ENCODE measurements at regions not wholly inside any gene's neighbourhood (a gene's known extent, or its start where the extent isn't known, plus 50 kb on each side); places are given as distances from the start of the nearest gene placed in this dataset.
"Not testable (repeated sequence)": the region's sequence is repeated elsewhere in the genome, so short reads cannot be mapped to it uniquely, and the experiment has no call there.

- DNase-seq (ENCODE audit: low read depth), result no peak
Measured at GRCh38 chr3:87719060-87719459, 339.7 kb downstream of the CGGBP1 start.

- no peak for DNase-seq (ENCODE audit: low read depth)
Measured at GRCh38 chr3:87710511-87710910, 348.3 kb downstream of the CGGBP1 start.

DNA sequence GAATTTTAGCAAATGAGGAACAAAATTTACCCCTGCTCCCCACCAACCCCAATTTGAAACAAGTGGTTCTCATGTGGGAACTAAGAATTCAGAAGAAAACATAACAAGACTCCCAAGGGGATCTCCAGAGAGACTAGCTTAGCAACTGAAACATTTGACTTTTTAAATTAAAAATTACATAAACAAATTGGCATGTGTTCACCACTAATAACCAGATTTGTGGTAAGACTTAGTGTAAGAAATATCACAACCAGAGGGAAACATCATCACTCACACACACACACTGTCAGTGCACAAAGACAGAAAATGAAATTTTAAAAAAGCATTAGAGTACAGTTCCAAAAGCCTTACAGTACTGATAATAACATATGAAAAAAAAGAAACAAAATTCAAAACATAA lies 348.8 kb downstream of the CGGBP1 start:
- no peak for DNase-seq (ENCODE audit: low read depth)

DNA sequence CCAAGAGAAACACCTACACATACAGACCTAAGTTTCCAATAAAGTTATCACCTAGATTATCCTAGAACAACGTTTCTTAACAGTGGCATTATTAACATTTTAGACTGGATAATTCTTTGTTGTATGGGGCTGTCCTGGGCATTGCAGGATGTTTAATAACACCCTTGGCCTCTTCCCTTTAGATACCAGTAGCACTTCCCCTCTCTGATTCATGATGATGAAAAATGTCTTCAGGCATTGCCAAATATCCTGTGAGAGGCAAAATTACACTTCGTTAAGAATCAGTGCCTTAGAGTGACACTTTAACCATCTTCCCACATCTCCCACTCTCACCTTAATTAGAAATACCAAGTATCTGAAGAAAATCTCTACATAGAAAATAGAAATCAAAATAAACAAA lies 352.6 kb downstream of the CGGBP1 start:
- DNase-seq (ENCODE audit: low read depth), result no peak

DNA sequence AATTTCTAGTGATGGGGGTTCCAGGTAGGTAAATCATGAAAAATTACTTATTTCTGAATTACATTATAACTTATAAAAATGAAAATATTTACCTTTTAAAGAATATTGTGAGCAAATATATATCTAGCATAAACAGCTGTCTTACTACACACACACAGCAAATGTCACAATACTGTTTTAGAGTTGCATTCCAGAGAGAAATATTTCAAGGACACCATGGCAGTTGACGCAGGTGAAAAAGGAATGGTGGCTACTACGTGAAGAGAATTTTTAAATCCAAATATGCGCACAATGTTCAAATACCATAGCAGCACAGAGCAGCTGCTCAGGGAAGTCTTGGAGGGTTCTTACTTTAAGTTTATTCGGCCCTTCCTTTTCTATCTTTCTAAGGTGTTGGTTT lies 356.2 kb downstream of the CGGBP1 start:
- no peak for DNase-seq (ENCODE audit: low read depth)

DNA sequence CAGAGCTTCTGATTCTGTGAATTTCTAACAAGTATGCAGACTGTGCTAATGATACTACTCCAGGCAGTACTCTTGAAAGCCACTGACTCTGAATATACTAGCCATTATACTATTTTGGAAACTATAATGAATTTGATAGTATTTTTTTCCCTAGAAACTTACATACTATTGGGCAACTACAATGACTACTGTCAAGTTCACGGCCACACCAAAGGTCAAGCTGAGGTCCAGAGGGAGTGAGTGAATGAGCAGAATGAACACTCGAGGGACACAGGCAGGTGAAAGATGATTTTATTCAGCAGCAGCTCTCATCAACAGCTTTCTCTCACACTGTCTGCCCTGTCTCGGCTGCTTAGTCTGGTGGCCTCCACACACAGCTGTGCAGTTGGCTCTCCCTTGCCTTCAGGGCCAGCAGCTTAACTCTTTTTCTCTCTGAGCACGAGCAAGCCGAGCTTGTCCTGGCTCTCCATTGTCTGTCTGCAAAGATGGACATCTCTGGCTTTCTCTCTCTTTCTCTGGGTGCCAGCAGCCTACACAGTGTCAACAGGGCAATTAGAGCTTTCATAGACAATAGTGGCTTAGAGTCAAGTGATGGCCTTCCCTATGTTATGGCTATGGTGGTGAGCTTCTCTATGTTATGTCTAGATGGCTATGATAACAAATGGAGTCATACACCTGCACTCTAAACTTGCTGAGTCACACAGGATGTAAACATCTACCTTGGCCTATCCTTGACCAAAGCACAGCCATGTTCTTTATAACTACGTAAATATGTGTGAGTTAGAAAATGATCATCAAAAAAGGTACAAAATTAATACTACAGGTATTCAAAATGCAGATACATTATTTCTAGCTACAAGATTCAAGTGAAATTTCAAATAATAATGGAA lies 362.4 kb downstream of the CGGBP1 start:
- DNase-seq (ENCODE audit: low read depth), result no peak

DNA sequence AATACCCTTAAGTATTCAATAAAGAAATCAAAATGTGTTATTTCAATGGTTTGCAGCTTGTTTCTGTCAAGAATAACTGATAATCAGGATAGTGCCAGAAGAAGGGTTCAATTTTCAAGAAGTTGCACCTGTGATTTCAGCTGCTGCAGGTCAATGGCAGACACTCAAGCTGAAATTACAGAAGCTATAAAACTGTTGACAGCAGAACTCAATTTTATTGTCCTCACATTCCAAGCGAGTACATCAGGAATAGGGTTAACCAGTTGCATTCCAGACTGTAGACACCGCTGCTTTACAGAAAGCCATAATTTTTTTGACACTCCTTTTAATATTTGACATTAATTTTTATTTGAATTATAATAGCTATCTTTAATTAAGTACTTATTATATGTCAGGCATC lies 364.1 kb downstream of the CGGBP1 start:
- no peak for DNase-seq (ENCODE audit: low read depth)

DNA sequence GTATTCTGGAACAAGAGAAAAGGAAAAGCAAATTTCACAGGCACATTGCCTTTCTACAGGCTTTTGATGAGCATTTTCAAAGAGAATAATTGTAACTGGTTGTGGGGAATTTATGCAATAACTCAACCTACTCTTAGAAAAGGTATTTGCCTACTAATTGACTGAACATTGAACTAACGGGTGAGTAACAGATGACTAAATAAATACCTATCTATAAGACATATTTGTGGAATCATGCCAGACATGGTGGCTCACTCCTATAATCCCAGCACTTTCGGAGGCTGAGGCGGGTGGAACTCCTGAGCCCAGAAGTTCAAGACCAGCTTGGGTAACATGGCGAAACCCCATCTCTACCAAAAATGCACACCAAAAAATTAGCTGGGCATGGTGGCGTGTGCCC lies 367.7 kb downstream of the CGGBP1 start:
- no peak for DNase-seq (ENCODE audit: low read depth)

- DNase-seq (ENCODE audit: low read depth), result not testable (repeated sequence)
Measured at GRCh38 chr3:87678984-87679660, 379.7 kb downstream of the CGGBP1 start.

- DNase-seq (ENCODE audit: low read depth), result no peak
Measured at GRCh38 chr3:87674397-87675161, 384.2 kb downstream of the CGGBP1 start.

DNA sequence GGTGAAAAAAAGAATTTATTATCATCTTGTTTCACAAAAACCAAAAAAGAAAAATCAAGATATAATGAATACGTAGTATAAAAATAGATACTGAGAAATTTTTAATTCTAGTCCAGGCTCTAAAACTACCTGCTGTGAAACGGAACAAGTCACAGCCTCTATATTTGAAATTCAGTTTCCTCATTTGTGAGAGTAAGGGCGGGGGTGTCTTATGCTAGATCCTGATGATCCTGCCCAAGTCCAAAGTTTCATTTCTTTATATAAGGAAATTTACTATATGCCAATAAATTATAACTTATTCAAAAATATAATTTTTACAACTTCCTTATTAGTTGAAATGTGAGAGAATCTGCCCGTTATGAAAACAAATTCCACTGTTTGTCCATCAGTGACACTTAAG lies 385.7 kb downstream of the CGGBP1 start:
- no peak for DNase-seq (ENCODE audit: low read depth)

- DNase-seq (ENCODE audit: low read depth), result no peak
Measured at GRCh38 chr3:87654184-87654583, 377.8 kb upstream of the POU1F1 start.

DNA sequence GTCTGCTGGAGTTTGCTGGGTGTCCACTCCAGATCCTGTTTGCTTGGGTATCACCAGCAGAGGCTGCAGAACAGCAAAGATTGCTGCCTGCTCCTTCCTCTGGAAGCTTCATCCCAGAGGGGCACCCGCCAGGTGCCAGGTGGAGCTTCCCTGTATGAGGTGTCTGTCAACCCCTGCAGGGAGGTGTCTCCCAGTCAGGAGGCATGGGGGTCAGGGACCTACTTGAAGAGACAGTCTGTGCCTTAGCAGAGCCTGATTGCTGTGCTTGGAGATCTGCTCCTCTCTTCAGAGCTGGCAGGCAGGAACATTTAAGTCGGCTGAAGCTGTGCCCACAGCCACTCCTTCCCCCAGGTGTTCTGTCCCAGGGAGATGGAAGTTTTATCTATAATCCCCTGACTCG lies 376.8 kb upstream of the POU1F1 start:
- not testable (repeated sequence) for DNase-seq (ENCODE audit: low read depth)

DNA sequence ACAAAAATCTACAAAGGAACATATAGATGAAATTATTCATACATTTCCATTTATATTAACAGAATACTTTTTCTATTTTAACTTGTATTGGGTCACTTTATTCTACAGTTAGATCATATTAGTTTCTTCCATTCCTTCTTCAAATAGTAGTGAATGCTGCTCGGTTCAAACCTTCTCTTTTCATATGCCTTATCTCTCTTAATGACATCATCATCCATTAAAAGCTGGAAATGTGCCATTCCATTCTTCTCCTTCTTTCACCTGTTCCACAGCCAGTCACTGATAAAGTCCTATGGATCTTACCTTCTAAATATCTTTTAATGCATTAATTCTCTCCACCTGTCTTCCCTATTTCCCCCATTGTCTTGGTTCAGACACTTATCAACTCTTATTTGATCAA lies 358.0 kb upstream of the POU1F1 start:
- no peak for DNase-seq (ENCODE audit: low read depth)

- DNase-seq (ENCODE audit: low read depth), result no peak
Measured at GRCh38 chr3:87627316-87627715, 350.9 kb upstream of the POU1F1 start.

- no peak for DNase-seq (ENCODE audit: low read depth)
Measured at GRCh38 chr3:87626546-87626945, 350.2 kb upstream of the POU1F1 start.

GRCh38 chr3:87625876-87626275 lies 349.5 kb upstream of the POU1F1 start:
- no peak for DNase-seq (ENCODE audit: low read depth)

GRCh38 chr3:87624860-87625259 lies 348.5 kb upstream of the POU1F1 start:
- no peak for DNase-seq (ENCODE audit: low read depth)

- no peak for DNase-seq (ENCODE audit: low read depth)
Measured at GRCh38 chr3:87621667-87622066, 345.3 kb upstream of the POU1F1 start.

DNA sequence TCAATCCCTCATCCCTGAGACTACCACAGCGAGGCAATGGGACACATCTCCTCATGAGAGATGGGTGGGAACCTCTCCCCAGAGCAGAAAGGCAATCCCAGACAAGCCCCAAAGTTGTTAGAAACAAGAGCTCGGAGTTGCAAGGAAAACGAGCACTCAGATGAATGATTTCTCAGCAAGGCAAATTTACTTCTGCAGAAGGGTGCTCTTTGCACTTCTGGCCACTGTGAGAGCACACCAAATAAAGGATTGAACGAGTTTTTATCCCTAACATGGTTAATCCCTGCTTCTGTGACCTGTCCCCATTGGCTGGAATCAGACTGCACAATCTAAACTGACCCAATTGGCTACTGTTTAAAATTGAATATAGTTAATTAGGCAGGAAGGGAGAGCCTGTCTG lies 339.1 kb upstream of the POU1F1 start:
- no peak for DNase-seq (ENCODE audit: low read depth)

GRCh38 chr3:87614998-87615397 lies 338.6 kb upstream of the POU1F1 start:
- DNase-seq (ENCODE audit: low read depth), result no peak

GRCh38 chr3:87607234-87607633 lies 330.9 kb upstream of the POU1F1 start:
- DNase-seq (ENCODE audit: low read depth), result no peak

GRCh38 chr3:87595798-87596197 lies 319.4 kb upstream of the POU1F1 start:
- no peak for DNase-seq (ENCODE audit: low read depth)

All from EH (cell line).